ENCODE measurements at regions not wholly inside any gene's neighbourhood (a gene's known extent, or its start where the extent isn't known, plus 50 kb on each side); places are given as distances from the start of the nearest gene placed in this dataset.

DNA sequence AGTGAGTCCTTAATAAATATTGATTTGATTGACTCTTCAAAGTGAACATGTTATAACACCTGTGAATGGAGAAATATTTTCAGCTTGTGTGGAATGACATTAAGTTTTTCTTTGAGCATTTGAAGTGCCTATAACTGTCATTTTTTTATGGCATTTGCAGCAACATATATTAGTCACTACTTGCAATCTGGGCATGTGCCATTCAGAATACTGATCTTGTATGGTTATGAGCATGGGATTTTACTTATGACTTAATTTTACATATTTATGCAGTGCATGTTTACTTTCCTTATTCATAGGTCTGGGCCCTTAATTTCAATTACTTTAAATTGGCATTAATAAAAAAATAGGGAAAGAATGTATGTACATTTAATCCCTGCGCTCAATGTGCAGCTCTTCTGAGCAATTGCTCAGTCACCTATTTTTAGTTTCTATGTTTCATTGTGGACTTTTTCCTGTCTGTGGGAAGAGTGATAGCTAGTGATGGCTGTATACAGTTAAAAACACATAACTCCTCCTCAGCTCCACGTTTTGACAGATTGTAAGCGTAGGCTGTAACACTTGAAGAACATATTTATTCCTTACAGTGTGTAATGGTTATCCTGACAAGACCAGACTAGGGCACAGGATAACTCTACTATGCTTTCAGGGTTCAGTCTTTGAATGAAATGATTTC lies 339.6 kb downstream of the SNAPC1 start:
- no peak for DNase-seq (ENCODE audit: low spot score)
- in situ Hi-C loops (cut with MboI; ENCODE audit: low pct_unique_long_range_greater_than_20kb, low sequenced_read_pairs, unreplicated experiment) = no loop called here
- TF ChIP-seq, protein P1, sequence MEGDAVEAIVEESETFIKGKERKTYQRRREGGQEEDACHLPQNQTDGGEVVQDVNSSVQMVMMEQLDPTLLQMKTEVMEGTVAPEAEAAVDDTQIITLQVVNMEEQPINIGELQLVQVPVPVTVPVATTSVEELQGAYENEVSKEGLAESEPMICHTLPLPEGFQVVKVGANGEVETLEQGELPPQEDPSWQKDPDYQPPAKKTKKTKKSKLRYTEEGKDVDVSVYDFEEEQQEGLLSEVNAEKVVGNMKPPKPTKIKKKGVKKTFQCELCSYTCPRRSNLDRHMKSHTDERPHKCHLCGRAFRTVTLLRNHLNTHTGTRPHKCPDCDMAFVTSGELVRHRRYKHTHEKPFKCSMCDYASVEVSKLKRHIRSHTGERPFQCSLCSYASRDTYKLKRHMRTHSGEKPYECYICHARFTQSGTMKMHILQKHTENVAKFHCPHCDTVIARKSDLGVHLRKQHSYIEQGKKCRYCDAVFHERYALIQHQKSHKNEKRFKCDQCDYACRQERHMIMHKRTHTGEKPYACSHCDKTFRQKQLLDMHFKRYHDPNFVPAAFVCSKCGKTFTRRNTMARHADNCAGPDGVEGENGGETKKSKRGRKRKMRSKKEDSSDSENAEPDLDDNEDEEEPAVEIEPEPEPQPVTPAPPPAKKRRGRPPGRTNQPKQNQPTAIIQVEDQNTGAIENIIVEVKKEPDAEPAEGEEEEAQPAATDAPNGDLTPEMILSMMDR (IDR thresholded peaks at IDR 0.05; ENCODE audit: extremely low read depth, insufficient read depth, missing control alignments) = no peak

DNA sequence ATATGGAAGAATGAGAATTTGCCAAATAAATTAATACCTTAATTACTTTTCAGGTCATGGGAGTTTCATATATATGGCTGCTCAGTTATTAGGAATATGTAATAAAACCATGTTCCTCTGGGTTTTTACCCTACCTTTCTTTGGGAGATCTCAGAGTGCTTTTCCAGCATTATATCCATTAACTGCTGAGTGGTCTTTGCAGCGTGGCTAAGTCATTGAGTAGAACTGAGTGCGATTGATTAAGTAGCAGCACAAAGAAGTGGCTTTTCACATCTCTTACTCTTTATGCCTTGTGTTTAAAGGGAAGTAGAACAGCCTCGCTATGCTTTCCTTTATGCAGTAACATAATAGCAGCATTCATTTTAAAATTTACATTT lies 340.1 kb downstream of the SNAPC1 start:
- no peak for DNase-seq (ENCODE audit: low spot score)
- in situ Hi-C loops (cut with MboI; ENCODE audit: low pct_unique_long_range_greater_than_20kb, low sequenced_read_pairs, unreplicated experiment) = no loop called here
- TF ChIP-seq, protein P1 (IDR thresholded peaks at IDR 0.05; ENCODE audit: extremely low read depth, insufficient read depth, missing control alignments) = no peak

DNA sequence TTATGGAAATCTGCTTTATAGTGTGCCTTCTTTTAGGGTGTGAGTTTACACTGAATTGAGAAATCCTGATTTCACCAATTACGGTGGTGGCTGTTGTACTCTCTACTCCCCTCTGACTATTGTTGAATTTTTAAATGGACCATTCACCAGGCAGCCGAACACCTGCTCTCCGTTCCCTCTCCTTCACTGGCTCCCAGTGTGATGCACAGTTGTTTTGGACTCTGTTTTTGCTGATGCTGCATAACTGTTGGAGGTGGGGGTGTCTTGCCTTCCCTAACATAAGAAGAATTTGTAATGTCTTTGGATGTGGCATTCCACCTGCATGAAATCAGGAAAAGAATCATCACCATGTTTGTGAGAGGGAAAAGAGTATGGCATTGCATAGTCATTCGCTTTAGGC lies 341.2 kb downstream of the SNAPC1 start:
- DNase-seq (ENCODE audit: low spot score) = no peak
- in situ Hi-C loops (cut with MboI; ENCODE audit: low pct_unique_long_range_greater_than_20kb, low sequenced_read_pairs, unreplicated experiment) = no loop called here
- TF ChIP-seq, protein P1 (IDR thresholded peaks at IDR 0.05; ENCODE audit: extremely low read depth, insufficient read depth, missing control alignments) = no peak

DNA sequence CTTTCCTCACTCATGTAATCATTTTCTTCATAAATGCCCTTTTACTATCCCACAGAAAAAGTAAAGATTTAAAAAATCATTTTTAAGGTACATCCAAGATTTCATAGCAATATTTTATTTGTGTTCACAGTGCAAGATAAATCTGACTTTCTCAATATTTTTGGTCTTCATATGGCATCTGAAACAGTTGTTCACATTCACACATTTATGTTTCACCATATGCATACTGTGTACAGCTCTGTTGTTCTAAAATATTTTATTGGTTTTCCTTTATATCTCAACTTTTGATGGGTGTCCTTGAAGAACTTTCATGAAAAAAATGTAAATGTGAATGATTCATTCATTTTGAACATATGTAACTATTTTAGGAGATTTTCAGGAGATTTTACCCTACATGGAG lies 348.7 kb downstream of the SNAPC1 start:
- in situ Hi-C loops (cut with MboI; ENCODE audit: low pct_unique_long_range_greater_than_20kb, low sequenced_read_pairs, unreplicated experiment) = no loop called here
- TF ChIP-seq, protein P1 (IDR thresholded peaks at IDR 0.05; ENCODE audit: extremely low read depth, insufficient read depth, missing control alignments) = no peak
- no peak for DNase-seq (ENCODE audit: low spot score)

DNA sequence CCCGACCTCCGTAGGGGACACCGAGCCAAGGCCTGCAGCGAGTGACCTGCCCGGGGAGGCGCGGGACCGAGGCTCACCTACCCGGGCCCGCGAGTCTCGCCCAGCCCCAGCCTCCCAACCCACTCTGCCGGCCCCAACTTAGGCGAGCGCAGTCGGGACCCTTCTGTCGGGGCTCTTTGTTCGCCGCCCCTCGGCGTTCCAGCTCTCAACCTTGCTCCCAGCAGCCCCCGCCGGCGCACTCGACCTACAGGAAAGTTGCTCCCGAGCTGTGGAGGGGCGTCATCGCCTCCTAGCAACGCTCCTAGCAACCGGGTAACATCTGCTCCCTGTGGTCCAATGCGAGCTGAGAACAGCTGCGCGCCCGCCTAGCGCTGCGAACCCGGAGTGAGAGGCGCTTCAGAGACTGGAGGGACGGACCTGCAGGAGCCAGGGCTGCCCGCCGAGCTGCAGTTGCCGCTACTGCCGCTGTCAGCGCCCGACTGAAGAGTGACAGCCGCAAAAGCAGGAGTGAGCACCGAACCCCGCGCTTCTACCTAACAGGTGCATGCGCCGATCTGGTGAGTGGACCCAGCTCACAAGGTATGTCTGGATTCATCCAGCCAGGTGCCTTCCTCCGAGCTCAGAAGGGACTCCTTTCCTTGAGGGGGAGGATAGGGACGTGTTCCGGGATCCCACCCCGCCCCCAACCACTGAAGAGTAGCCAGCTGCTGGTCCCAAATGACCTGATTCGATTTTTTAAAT lies 355.0 kb downstream of the SNAPC1 start:
- DNase-seq (ENCODE audit: low spot score) = peak; percentile 76
- TF ChIP-seq, protein P1 (IDR thresholded peaks at IDR 0.05; ENCODE audit: extremely low read depth, insufficient read depth, missing control alignments) = peak; percentile 48
- in situ Hi-C loops (cut with MboI; ENCODE audit: low pct_unique_long_range_greater_than_20kb, low sequenced_read_pairs, unreplicated experiment) = no loop called here

DNA sequence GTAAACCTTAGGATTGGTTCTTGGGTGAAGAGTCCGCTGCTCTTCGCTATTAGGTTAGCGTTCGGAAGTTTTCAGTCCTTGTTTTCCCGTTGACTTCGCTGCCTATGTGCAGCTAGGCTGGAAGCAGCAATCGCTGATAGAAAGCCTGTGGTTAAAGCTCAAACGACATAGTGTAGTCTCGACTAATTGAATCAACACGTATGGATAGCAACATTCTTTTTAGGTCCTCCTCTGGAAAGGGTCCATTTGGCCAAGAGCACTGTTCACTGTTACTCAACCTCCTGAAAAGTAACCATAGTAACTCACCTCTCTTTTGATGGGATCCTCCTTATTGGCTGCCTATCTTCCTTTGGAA lies 355.5 kb downstream of the SNAPC1 start:
- TF ChIP-seq, protein P1 (IDR thresholded peaks at IDR 0.05; ENCODE audit: extremely low read depth, insufficient read depth, missing control alignments) = no peak
- in situ Hi-C loops (cut with MboI; ENCODE audit: low pct_unique_long_range_greater_than_20kb, low sequenced_read_pairs, unreplicated experiment) = no loop called here
- DNase-seq (ENCODE audit: low spot score) = no peak

Data from GM13977 (cell line).